Gastrocnemius medialis (tissue), 4 donors: ENCODE measurements at regions not wholly inside any gene's neighbourhood (a gene's known extent, or its start where the extent isn't known, plus 50 kb on each side); places are given as distances from the start of the nearest gene placed in this dataset.

Experiments used
- CTCF ChIP-seq, 5 experiments: fragments of 450-650 bp in 3 of 5; fragments of 200-600 bp in 2 of 5; sonication (generic) in 2 of 5; IDR thresholded peaks in 4 of 5; conservative IDR thresholded peaks in 1 of 5; 1 replicate in 4 of 5; 2 replicates in 1 of 5; pipeline ENCODE4 v1.5.1; 2016 to 2019; ENCODE audit warnings: antibody characterized with exemption in 5 of 5, mild to moderate bottlenecking in 3 of 5, moderate library complexity in 3 of 5
- POLR2A ChIP-seq, 2 donors: fragments of 450-650 bp; IDR thresholded peaks; one replicate each; pipeline ENCODE4 v1.6.1; 2017; ENCODE audit warnings: antibody characterized with exemption in 2 of 2, mild to moderate bottlenecking in 2 of 2, moderate library complexity in 2 of 2

DNA sequence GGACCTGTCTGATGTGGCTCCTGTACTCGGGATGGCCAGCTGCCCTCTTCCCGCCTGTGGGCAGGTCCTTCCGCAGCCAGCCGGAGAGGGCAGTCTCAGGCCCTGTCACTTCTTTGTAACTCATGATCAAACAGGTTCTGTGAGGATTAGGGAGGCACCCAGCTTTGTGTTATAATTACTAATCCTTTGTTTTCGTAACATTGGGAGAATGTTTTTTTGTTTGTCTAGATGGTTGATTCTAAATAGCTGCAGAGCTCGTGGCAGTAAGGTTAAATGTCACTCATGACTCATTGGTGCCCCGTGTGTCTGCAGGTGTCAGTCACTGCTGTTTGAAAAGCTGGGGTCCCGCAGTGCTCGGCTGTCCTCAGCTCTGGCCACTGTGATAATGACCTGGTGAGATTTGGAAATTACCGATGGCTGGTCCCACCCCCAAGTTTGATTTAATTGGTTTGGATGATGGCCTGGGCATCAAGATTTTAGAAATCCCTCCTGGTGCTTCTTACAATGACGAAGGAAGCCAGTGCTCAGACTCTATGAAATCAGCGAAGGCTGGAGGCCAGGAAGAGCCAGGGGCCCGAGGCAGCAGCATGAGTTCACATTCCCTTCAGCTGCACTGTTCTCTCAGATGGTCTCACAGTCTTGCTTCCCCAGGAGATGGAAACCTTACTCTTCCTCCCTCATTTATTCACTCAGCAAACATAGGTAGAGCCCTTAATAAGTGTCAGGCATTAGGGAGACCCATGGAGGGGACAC, 172.8 kb downstream of the VAPA start:
- no peak for TF ChIP-seq CTCF (IDR thresholded peaks at IDR 0.05 in 4 of 5, conservative IDR thresholded peaks at IDR 0.05 in 1 of 5)
- TF ChIP-seq POLR2A (IDR thresholded peaks at IDR 0.05), result no peak
